Panc1 (cell line): ENCODE measurements at regions not wholly inside any gene's neighbourhood (a gene's known extent, or its start where the extent isn't known, plus 50 kb on each side); places are given as distances from the start of the nearest gene placed in this dataset.

Experiments used
- POLR2AphosphoS5 ChIP-seq: IDR thresholded peaks from 2 replicates; pipeline ENCODE4 v1.6.1; 2012; ENCODE audit warnings: mild to moderate bottlenecking, low read depth, low read length, moderate library complexity
- TF ChIP-seq, protein P1 (sequence below): fragments of 450-650 bp; IDR thresholded peaks from 2 replicates; pipeline ENCODE4 v1.5.1; 2017; ENCODE audit warnings: mild to moderate bottlenecking
- TF ChIP-seq, protein P2 (sequence below), 2 experiments: IDR thresholded peaks; 2 replicates each; pipeline ENCODE4 v1.6.1; 2011 to 2012; ENCODE audit warnings: low read depth in 2 of 2, control low read depth in 1 of 2, low read length in 1 of 2, mild to moderate bottlenecking in 1 of 2, moderate library complexity in 1 of 2; ENCODE audit not compliant: insufficient read depth in 1 of 2

DNA sequence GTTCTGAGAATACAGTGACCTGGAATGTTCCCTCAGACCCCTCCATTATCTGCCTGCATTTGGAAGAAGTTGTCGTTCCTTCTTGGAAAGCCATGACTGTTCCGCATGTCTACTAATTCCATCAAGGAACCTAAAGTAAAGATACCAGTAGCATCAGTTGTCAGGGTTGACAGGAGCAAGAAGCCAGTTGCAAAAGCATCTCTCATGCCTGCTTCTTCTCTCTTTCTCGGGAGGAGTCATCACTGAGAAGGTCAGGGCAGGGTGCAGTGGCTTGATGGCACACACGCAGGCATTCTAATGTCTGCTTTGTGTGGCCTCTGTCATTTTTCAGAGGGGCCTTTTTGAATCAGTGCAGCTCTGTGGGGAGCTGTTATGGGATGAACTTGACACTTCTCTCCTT lies 276.6 kb upstream of the TPM1 start:
- TF ChIP-seq, protein P1, sequence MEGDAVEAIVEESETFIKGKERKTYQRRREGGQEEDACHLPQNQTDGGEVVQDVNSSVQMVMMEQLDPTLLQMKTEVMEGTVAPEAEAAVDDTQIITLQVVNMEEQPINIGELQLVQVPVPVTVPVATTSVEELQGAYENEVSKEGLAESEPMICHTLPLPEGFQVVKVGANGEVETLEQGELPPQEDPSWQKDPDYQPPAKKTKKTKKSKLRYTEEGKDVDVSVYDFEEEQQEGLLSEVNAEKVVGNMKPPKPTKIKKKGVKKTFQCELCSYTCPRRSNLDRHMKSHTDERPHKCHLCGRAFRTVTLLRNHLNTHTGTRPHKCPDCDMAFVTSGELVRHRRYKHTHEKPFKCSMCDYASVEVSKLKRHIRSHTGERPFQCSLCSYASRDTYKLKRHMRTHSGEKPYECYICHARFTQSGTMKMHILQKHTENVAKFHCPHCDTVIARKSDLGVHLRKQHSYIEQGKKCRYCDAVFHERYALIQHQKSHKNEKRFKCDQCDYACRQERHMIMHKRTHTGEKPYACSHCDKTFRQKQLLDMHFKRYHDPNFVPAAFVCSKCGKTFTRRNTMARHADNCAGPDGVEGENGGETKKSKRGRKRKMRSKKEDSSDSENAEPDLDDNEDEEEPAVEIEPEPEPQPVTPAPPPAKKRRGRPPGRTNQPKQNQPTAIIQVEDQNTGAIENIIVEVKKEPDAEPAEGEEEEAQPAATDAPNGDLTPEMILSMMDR: no peak
- TF ChIP-seq POLR2AphosphoS5: no peak
- TF ChIP-seq, protein P2, sequence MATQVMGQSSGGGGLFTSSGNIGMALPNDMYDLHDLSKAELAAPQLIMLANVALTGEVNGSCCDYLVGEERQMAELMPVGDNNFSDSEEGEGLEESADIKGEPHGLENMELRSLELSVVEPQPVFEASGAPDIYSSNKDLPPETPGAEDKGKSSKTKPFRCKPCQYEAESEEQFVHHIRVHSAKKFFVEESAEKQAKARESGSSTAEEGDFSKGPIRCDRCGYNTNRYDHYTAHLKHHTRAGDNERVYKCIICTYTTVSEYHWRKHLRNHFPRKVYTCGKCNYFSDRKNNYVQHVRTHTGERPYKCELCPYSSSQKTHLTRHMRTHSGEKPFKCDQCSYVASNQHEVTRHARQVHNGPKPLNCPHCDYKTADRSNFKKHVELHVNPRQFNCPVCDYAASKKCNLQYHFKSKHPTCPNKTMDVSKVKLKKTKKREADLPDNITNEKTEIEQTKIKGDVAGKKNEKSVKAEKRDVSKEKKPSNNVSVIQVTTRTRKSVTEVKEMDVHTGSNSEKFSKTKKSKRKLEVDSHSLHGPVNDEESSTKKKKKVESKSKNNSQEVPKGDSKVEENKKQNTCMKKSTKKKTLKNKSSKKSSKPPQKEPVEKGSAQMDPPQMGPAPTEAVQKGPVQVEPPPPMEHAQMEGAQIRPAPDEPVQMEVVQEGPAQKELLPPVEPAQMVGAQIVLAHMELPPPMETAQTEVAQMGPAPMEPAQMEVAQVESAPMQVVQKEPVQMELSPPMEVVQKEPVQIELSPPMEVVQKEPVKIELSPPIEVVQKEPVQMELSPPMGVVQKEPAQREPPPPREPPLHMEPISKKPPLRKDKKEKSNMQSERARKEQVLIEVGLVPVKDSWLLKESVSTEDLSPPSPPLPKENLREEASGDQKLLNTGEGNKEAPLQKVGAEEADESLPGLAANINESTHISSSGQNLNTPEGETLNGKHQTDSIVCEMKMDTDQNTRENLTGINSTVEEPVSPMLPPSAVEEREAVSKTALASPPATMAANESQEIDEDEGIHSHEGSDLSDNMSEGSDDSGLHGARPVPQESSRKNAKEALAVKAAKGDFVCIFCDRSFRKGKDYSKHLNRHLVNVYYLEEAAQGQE (IDR thresholded peaks at IDR 0.05; ENCODE audit: insufficient read depth in 1 of 2, low read depth in 2 of 2, low read length in 1 of 2): no peak
